ENCODE measurements at regions not wholly inside any gene's neighbourhood (a gene's known extent, or its start where the extent isn't known, plus 50 kb on each side); places are given as distances from the start of the nearest gene placed in this dataset.

DNA sequence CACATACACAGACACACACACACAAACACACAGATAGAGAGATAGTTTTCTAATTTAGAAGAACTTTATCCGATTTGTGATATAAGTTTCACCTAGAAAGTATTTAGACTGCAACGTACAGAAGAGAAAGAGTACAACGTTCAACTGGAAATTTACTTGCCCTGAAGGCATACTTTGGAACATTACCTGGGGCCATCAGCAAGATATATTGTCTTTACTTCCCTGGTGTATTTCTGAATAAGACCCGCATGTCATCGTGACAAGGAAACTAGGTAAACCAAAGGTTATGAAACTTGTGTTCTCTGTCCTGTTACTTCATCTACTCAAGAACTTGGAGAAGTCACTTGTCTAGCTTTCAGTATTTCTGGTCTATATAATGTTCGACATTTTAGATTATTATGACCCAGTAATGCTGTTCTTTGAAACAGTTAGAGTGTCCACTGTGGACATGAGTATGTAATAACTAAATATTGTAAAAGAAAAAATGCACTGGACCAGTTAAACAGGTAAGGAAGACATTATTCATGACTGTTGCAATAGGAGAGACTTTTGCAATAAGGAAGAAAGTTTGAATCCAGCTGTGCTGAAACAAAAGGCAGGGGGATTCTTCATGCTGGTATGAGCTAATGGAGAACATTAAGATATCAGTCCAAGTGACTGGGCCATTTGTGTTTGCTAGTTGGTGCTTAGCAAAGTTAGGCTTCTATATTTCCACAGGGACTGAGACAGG is 1791.1 kb downstream of the MAT2B start:
- H3K4me1 ChIP-seq (ENCODE audit: control insufficient read depth, insufficient read depth, low read length), result no peaks in the 10 kb centered on the region
- H3K9me3 ChIP-seq (ENCODE audit: control insufficient read depth, low read length), result peaks cover 9% of the 10 kb centered on the region
- no peak overlapping the region for H3K9ac ChIP-seq (ENCODE audit: extremely low read depth, low read length, poor library complexity, severe bottlenecking)
- no peak overlapping the region for H3K27ac Mint-ChIP-seq
- DNase-seq, result no peak
- no peaks in the 10 kb centered on the region for H3K27me3 ChIP-seq (ENCODE audit: control insufficient read depth, insufficient read depth, low read length, poor library complexity, severe bottlenecking)
- H3K4me3 Mint-ChIP-seq, result no peak overlapping the region
- H3K4me1 Mint-ChIP-seq, result peaks cover 6% of the 10 kb centered on the region
- H3K36me3 ChIP-seq (ENCODE audit: control insufficient read depth, insufficient read depth, low read length), result no peaks in the 10 kb centered on the region
- WGBS, 2 experiments (ENCODE audit: insufficient coverage in 1 of 2, insufficient read length in 1 of 2), result 91 to 94% methylated on average over 5 to 6 of the region's 6 CpGs
- no peaks in the 10 kb centered on the region for H3K27me3 Mint-ChIP-seq (ENCODE audit: insufficient read depth)
- H3K36me3 Mint-ChIP-seq (ENCODE audit: low read depth), result no peaks in the 10 kb centered on the region
- H3K27ac ChIP-seq (ENCODE audit: low read depth, low read length), result no peak overlapping the region
- H3K9me3 Mint-ChIP-seq, result peaks cover 3% of the 10 kb centered on the region
- TF ChIP-seq, protein P1, sequence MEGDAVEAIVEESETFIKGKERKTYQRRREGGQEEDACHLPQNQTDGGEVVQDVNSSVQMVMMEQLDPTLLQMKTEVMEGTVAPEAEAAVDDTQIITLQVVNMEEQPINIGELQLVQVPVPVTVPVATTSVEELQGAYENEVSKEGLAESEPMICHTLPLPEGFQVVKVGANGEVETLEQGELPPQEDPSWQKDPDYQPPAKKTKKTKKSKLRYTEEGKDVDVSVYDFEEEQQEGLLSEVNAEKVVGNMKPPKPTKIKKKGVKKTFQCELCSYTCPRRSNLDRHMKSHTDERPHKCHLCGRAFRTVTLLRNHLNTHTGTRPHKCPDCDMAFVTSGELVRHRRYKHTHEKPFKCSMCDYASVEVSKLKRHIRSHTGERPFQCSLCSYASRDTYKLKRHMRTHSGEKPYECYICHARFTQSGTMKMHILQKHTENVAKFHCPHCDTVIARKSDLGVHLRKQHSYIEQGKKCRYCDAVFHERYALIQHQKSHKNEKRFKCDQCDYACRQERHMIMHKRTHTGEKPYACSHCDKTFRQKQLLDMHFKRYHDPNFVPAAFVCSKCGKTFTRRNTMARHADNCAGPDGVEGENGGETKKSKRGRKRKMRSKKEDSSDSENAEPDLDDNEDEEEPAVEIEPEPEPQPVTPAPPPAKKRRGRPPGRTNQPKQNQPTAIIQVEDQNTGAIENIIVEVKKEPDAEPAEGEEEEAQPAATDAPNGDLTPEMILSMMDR (conservative IDR thresholded peaks at IDR 0.05), result no peak
- H3K4me3 ChIP-seq (ENCODE audit: low read length), result no peak overlapping the region

DNA sequence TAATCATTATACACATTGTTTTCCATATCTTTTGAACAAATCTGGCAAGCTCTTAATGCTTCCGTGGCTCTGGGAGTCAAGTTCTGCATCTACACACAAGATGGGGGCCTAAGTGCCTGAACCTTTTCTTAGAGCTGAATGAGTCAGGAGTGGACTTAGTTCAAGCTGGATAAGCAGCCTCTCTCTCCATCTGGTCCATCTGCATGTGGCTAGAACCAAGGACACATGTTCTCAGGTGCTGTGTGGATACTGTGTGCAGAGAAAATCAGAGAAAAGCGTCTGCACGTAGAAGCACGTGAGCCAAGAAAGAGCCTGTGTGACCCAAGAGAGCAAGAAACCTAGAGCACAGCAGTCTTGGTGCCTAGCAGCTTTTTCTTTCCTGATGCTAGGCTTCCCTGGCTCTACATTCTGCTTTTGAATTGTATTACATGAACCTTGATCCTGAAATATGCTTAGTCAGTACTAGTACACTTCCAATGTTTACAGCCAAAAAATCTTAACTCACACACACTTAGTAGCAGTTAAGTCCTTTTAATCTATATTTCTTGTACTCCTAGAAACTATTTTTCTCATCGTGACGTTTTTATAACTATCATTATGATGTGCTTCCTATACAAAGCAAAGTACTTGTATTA is 1798.9 kb downstream of the MAT2B start:
- Histone ChIP-seq H3K4me1 (ENCODE audit: control insufficient read depth, insufficient read depth, low read length) (no peaks in the 10 kb centered on the region), H3K27ac (ENCODE audit: low read depth, low read length) (no peak overlapping the region), H3K9ac (ENCODE audit: extremely low read depth, low read length, poor library complexity, severe bottlenecking) (no peak overlapping the region), H3K9me3 (ENCODE audit: control insufficient read depth, low read length) (peaks cover 10% of the 10 kb centered on the region), H3K36me3 (ENCODE audit: control insufficient read depth, insufficient read depth, low read length) (no peaks in the 10 kb centered on the region), H3K4me3 (ENCODE audit: low read length) (no peak overlapping the region), H3K27me3 (ENCODE audit: control insufficient read depth, insufficient read depth, low read length, poor library complexity, severe bottlenecking) (no peaks in the 10 kb centered on the region)
- no peaks in the 10 kb centered on the region for H3K36me3 Mint-ChIP-seq (ENCODE audit: low read depth)
- peaks cover 9% of the 10 kb centered on the region for H3K9me3 Mint-ChIP-seq
- TF ChIP-seq, protein P1 (conservative IDR thresholded peaks at IDR 0.05), result no peak
- H3K4me1 Mint-ChIP-seq, result peaks cover 8% of the 10 kb centered on the region
- H3K27ac Mint-ChIP-seq, result no peak overlapping the region
- no peak overlapping the region for H3K4me3 Mint-ChIP-seq
- WGBS, 2 experiments (ENCODE audit: insufficient coverage in 1 of 2, insufficient read length in 1 of 2), result 90% methylated on average over 4 to 6 of the region's 6 CpGs
- DNase-seq, result no peak
- no peaks in the 10 kb centered on the region for H3K27me3 Mint-ChIP-seq (ENCODE audit: insufficient read depth)

DNA sequence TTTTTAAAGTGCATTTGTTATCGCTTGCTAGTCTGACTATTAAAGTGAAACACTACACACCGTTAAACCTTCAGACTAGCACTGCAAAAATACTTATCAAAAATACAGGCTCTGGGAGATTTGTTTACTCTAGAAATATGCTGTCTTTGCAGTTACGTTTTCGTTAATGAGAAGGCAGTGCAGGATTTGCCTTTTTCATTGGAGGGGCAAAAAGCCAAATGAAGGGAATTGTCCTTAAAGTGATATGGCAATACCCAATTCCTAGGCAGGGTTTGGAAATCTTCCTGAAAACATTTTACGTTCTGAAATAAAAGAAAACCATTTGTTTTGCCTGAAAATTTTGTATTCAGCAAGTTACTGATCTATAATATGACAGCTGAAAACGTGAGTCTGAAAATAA is 1800.2 kb downstream of the MAT2B start:
- TF ChIP-seq, protein P1 (conservative IDR thresholded peaks at IDR 0.05), result no peak
- peaks cover 9% of the 10 kb centered on the region for H3K9me3 Mint-ChIP-seq
- 62 to 96% methylated on average over 3 to 6 of the region's 6 CpGs for WGBS, 2 experiments (ENCODE audit: insufficient coverage in 1 of 2, insufficient read length in 1 of 2)
- Histone ChIP-seq H3K36me3 (ENCODE audit: control insufficient read depth, insufficient read depth, low read length) (no peaks in the 10 kb centered on the region), H3K4me3 (ENCODE audit: low read length) (no peak overlapping the region), H3K27ac (ENCODE audit: low read depth, low read length) (no peak overlapping the region), H3K27me3 (ENCODE audit: control insufficient read depth, insufficient read depth, low read length, poor library complexity, severe bottlenecking) (no peaks in the 10 kb centered on the region), H3K4me1 (ENCODE audit: control insufficient read depth, insufficient read depth, low read length) (no peaks in the 10 kb centered on the region), H3K9ac (ENCODE audit: extremely low read depth, low read length, poor library complexity, severe bottlenecking) (no peak overlapping the region), H3K9me3 (ENCODE audit: control insufficient read depth, low read length) (peaks cover 10% of the 10 kb centered on the region)
- DNase-seq, result no peak
- H3K27me3 Mint-ChIP-seq (ENCODE audit: insufficient read depth), result no peaks in the 10 kb centered on the region
- H3K36me3 Mint-ChIP-seq (ENCODE audit: low read depth), result no peaks in the 10 kb centered on the region
- H3K4me3 Mint-ChIP-seq, result no peak overlapping the region
- H3K4me1 Mint-ChIP-seq, result peaks cover 8% of the 10 kb centered on the region
- H3K27ac Mint-ChIP-seq, result no peak overlapping the region

All from endodermal cell (in vitro differentiated cells).